SH-SY5Y (cell line): ENCODE measurements at regions not wholly inside any gene's neighbourhood (a gene's known extent, or its start where the extent isn't known, plus 50 kb on each side); places are given as distances from the start of the nearest gene placed in this dataset.

Source experiments
- GATA2 ChIP-seq: IDR thresholded peaks from 2 replicates; pipeline ENCODE4 v1.6.1; 2011; ENCODE audit warnings: mild to moderate bottlenecking, low read depth, low read length
- GATA3 ChIP-seq: IDR thresholded peaks from 2 replicates; pipeline ENCODE4 v1.6.1; 2011; ENCODE audit warnings: low read depth, mild to moderate bottlenecking, low read length, moderate library complexity

GRCh38 chr12:20174528-20175175 is 193.7 kb upstream of the PDE3A start:
- no peak for TF ChIP-seq GATA3
- TF ChIP-seq GATA2, result no peak
